Skeletal muscle tissue (tissue), 3 donors: ENCODE measurements at regions not wholly inside any gene's neighbourhood (a gene's known extent, or its start where the extent isn't known, plus 50 kb on each side); places are given as distances from the start of the nearest gene placed in this dataset.

Source experiments
- H3K27ac ChIP-seq: one replicate; pipeline ENCODE4 v1.7.0; 2013; ENCODE audit warnings: mild to moderate bottlenecking, low read depth, low read length, inconsistent platforms
- H3K27me3 ChIP-seq, 3 donors: one replicate each; pipeline ENCODE4 v1.7.0; 2013; ENCODE audit warnings: low read length in 3 of 3; ENCODE audit not compliant: control insufficient read depth in 3 of 3, insufficient read depth in 3 of 3
- H3K36me3 ChIP-seq, 3 donors: one replicate each; pipeline ENCODE4 v1.7.0; 2013; ENCODE audit warnings: low read length in 3 of 3; ENCODE audit not compliant: control insufficient read depth in 3 of 3, insufficient read depth in 3 of 3
- H3K4me1 ChIP-seq, 3 donors: one replicate each; pipeline ENCODE4 v1.7.0; 2013; ENCODE audit warnings: low read length in 3 of 3, mild to moderate bottlenecking in 3 of 3; ENCODE audit not compliant: control insufficient read depth in 3 of 3, insufficient read depth in 3 of 3
- H3K4me3 ChIP-seq, 3 donors: one replicate each; pipeline ENCODE4 v1.7.0; 2013; ENCODE audit warnings: low read length in 3 of 3
- H3K9ac ChIP-seq, 3 donors: one replicate each; pipeline ENCODE4 v1.7.0; 2013; ENCODE audit warnings: low read length in 3 of 3, mild to moderate bottlenecking in 3 of 3, moderate library complexity in 2 of 3, low read depth in 1 of 3
- H3K9me3 ChIP-seq, 3 donors: one replicate each; pipeline ENCODE4 v1.7.0; 2013; ENCODE audit warnings: low read length in 3 of 3; ENCODE audit not compliant: control insufficient read depth in 3 of 3
- donor health status: Osteomylitis.

DNA sequence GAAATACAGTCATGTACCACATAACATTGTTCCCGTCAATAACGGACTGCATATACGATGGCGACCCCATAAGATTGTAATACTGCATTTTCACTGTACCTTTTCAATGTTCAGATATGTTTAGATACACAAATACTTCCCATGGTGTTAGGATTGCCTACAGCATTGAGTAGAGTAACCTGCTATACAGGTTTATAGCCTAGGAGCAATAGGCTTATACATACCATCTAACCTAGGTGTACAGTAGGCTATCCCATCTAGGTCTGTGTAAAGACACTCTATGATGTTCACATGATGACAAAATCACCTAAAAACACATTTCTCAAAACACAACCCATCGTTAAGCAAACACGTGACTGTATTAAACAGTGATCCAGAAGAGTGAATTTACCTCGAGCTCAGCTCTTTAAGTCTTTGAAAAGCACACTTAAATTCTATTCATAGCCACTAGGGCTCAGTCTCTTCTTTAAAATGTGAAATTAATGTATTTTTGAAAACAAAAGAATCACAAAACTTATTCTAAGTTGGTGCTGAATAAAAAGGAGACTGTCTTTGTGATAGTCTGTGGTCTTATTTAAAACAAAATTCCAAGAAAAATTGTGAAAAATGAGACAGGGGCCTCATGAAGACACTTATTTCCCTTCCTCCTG is 239.1 kb upstream of the ARID2 start:
- Histone ChIP-seq H3K4me1 (no peaks in the 10 kb centered on the region), H3K27ac (no peak overlapping the region), H3K4me3 (no peak overlapping the region), H3K36me3 (no peaks in the 10 kb centered on the region), H3K9ac (no peak overlapping the region), H3K27me3 (no peaks in the 10 kb centered on the region), H3K9me3 (peaks cover 0 to 2% (median 0%) of the 10 kb centered on the region in 3 donors)

DNA sequence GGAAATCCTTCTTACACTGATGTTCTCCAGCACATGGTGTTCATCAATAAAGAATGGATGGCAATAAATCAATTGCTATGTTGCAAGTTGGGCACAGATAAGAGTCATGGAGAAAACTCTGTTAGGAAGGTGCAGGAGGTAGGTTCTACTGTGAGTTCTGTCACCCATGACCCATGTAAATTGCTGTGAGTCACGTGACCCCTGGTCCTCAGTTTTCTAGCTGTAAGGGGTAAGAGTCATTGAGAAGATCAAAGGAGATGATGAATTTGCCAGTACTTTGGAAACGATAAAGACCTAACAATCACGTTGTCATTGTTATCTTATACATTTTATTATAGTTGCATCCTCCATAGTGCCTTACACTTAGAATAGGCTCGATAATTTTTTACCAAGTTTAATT is 235.2 kb upstream of the ARID2 start:
- no peak overlapping the region for H3K4me3 ChIP-seq
- H3K9me3 ChIP-seq = peaks cover 0 to 2% (median 0%) of the 10 kb centered on the region in 3 donors
- no peaks in the 10 kb centered on the region for H3K4me1 ChIP-seq
- H3K9ac ChIP-seq = no peak overlapping the region
- no peaks in the 10 kb centered on the region for H3K27me3 ChIP-seq
- H3K36me3 ChIP-seq = no peaks in the 10 kb centered on the region
- no peak overlapping the region for H3K27ac ChIP-seq

DNA sequence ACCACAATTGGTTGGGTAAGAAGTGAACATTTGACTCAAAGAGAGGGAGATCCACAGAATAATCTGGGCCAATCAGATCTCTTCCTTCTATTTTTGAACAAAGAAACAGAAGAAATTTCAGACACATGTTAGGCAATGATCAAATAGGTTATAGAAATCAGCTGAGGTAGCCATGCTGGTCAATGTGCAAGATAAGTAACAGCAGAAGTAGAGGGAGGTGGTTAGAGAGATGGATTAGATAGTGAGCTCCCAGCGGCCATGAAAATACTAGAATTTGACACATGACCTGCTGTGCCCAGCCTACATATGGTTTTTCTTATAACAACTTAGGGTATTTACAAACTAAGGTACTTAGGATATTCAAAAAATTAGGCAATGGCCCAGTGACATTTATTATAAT is 230.9 kb upstream of the ARID2 start:
- Histone ChIP-seq H3K4me1 (no peaks in the 10 kb centered on the region), H3K9me3 (no peaks in the 10 kb centered on the region), H3K36me3 (no peaks in the 10 kb centered on the region), H3K27me3 (no peaks in the 10 kb centered on the region), H3K27ac (no peak overlapping the region), H3K4me3 (no peak overlapping the region), H3K9ac (no peak overlapping the region)

DNA sequence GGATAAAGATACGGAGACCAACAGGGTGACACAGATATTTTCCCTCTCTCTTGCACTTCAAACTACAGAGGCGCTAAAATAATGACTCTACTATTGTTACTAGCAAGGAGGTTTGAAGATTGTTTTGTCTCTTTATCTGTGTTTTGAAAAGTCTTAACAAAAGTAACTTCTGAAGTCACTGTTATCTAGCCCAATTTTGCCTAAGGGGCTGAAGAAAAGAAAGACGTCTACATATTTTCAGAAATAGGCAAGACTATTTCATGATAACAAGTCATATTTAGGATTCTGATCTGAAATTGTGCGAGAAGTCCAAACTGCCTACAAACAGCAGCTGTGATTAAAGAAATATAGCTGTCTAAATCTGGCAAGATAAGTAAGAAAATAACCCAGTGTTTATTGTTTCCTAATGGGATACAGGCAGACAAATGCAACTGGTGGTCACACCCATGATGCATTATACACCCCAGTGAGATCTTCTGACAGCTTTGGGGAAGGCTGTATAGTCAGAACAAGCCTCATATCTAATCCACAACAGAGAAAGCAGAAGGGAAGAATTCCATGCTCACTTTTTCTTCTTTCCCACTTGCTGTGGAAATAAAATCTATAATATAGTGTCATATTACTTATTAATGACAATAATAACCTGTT is 226.9 kb upstream of the ARID2 start:
- Histone ChIP-seq H3K4me1 (no peaks in the 10 kb centered on the region), H3K36me3 (no peaks in the 10 kb centered on the region), H3K9me3 (no peaks in the 10 kb centered on the region), H3K4me3 (no peak overlapping the region), H3K9ac (no peak overlapping the region), H3K27ac (no peak overlapping the region), H3K27me3 (no peaks in the 10 kb centered on the region)

DNA sequence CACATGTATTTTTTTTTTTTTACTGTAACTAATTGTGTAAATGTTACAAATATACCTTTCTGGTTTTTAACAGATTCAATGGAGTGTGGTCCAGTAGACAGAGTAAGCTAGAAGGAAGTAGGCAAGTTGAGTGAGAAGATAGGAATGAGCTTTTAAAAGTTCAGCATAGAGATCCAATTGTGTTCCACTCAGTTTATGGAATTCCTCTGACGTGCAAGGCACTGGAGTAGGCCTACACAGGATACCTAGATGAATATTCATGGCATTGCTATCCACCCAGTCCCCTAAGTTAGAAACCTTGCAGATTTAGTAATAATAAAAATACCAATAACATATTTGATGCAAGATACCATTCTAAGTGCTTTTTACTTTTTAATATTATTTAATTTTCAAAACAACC is 225.6 kb upstream of the ARID2 start:
- no peaks in the 10 kb centered on the region for H3K27me3 ChIP-seq
- no peak overlapping the region for H3K4me3 ChIP-seq
- no peak overlapping the region for H3K27ac ChIP-seq
- H3K9me3 ChIP-seq = no peaks in the 10 kb centered on the region
- H3K9ac ChIP-seq = no peak overlapping the region
- H3K36me3 ChIP-seq = no peaks in the 10 kb centered on the region
- H3K4me1 ChIP-seq = no peaks in the 10 kb centered on the region

DNA sequence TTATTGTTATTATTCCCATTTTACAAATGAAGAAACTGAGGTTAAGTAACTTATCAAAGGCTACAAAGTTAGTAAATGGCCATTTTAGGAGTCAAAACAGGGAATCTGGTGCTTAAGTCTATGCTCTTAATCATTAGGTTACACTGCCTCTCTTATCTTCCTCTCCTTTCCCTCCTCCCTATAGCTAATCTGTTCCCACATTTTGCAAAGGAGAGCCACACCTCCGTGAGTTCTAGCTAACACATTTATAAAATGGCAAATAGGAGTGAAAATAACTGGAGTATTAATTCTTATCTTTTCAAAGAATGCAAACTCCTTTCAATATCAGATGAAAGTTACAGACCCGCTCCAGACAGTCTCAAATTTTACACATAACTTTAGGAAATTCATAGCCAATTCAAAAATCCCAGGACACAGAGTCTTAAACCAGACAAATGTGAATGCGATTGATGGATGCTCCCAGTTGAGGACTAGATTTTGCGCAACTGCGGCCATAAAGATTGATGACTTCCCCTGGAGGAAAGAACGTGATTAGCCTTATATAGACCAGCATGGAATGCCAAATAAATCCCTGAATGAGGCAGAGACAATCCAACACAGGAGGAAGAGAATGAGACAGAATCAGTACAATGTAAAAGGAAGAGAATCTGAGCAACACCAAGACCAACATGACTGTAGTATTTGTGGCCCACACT is 225.0 kb upstream of the ARID2 start:
- Histone ChIP-seq H3K36me3 (no peaks in the 10 kb centered on the region), H3K4me1 (no peaks in the 10 kb centered on the region), H3K4me3 (no peak overlapping the region), H3K9me3 (no peaks in the 10 kb centered on the region), H3K27me3 (no peaks in the 10 kb centered on the region), H3K27ac (no peak overlapping the region), H3K9ac (no peak overlapping the region)

DNA sequence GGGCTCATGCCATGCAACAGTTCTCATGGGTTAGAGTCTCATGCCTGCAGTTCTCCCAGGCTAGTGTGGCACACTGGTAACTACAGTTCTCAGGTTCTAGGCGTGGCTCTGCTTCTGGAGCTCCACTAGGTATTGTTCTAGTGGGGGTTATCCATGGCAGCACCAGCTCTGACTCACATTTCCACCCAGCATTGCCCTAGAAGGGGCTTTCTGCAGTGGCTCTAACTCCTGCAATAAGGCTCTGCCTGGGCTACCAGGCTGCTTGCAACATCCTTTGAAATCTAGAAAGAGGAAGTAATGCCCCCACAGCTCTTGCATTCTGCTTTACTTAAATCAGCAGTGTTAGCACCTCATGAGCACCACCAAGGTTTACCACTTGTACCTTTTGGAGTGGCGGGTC is 220.3 kb upstream of the ARID2 start:
- Histone ChIP-seq H3K9ac (no peak overlapping the region), H3K9me3 (no peaks in the 10 kb centered on the region), H3K4me1 (no peaks in the 10 kb centered on the region), H3K27ac (no peak overlapping the region), H3K4me3 (no peak overlapping the region), H3K36me3 (no peaks in the 10 kb centered on the region), H3K27me3 (no peaks in the 10 kb centered on the region)

DNA sequence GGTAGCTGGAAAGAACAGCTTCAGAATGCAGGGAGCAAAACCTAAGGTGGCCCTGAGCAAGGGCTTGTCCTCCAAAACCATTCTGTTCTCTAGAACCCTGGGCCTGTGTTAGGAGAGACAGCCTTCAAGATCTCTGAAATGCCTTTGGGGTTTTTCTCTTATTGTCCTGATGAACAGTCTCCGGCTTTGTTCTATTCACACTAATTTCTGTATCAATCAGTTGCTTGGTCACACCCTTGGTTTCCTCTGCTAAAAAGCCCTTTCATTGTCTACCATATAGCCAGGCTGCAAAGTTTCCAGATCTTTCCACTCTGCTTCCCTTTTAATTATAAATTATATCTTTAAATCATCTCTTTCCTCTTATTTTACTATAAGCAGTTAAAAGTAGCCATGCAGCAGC is 219.9 kb upstream of the ARID2 start:
- H3K4me3 ChIP-seq = no peak overlapping the region
- no peak overlapping the region for H3K9ac ChIP-seq
- H3K36me3 ChIP-seq = no peaks in the 10 kb centered on the region
- H3K27ac ChIP-seq = no peak overlapping the region
- no peaks in the 10 kb centered on the region for H3K4me1 ChIP-seq
- no peaks in the 10 kb centered on the region for H3K27me3 ChIP-seq
- no peaks in the 10 kb centered on the region for H3K9me3 ChIP-seq

DNA sequence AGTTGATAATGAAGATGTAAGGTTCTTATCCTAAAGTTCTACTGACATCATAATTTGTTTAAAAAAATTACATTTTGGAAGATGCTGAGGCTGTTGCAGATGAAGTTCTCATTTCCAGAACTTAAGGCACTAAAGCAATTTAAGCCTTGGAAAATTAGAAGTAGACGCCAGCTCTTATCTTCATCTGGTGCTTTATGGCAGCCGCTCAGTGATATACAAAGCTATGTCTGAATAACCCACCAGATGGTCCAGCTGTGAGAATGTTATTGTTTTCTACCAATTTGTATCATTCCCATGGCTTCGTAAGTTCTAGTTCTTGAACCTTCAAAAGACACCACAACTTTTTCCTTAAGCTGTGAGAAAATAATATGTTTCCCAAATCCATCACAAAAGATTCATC is 212.1 kb upstream of the ARID2 start:
- Histone ChIP-seq H3K27ac (no peak overlapping the region), H3K9ac (no peak overlapping the region), H3K9me3 (no peaks in the 10 kb centered on the region), H3K27me3 (no peaks in the 10 kb centered on the region), H3K36me3 (no peaks in the 10 kb centered on the region), H3K4me3 (no peak overlapping the region), H3K4me1 (no peaks in the 10 kb centered on the region)
